GM19468 (cell line): ENCODE measurements at regions not wholly inside any gene's neighbourhood (a gene's known extent, or its start where the extent isn't known, plus 50 kb on each side); places are given as distances from the start of the nearest gene placed in this dataset.
"Not testable (repeated sequence)": the region's sequence is repeated elsewhere in the genome, so short reads cannot be mapped to it uniquely, and the experiment has no call there.

Source experiments
- ATAC-seq: cut with Tn5 transposase; IDR thresholded peaks from one replicate; pipeline ENCODE4 v1.9.1; 2021; ENCODE audit warnings: mild to moderate bottlenecking, moderate library complexity, moderate number of reproducible peaks; ENCODE audit not compliant: unreplicated experiment; ENCODE audit errors: extremely low read depth

DNA sequence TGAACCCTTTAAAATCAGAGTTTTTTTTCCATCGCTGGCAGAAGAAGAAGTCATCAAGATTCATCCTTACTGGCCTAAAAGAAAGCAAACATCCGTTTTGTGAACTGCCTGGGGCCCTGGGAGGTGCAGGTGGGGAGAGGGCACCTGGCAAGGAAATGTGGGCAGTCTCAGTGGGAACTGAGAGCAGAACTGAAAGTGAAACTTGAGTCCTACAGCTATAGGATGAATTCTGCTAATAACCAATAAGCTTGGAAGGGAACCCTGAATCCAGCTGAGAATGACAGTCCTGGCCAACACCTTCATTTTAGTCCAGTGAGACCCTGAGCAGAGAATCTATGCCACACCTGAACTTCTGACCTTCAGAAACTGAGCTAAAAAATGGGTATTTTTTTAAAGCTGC is 130.1 kb upstream of the ASCC3 start:
- ATAC-seq = peak; percentile 98

DNA sequence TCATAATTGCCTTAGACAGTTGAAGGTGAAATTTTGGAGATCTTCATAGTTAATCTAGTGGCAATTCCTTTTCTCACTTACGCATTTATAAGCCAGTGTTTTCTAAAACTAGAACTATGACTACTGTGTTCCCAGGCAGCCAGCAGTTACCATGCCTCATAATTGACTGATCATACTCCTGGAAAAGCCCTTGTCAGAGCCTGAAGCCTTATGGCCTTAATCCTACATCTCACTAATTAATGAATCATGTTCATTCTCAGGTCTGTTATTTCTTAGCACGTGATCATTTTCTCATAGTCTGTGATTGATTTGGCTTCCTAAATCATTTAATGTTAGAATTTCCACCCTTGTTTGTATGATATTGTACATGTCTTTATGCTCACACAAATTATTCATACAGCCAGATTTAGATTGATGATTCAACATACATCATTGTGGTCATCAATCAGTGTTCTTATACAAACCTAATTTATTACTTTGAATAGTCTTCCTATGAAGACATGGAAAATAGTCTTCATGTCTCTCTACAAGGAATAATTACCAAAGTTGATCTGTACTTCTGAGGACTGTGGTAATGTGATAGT is 132.6 kb upstream of the ASCC3 start:
- no peak for ATAC-seq

DNA sequence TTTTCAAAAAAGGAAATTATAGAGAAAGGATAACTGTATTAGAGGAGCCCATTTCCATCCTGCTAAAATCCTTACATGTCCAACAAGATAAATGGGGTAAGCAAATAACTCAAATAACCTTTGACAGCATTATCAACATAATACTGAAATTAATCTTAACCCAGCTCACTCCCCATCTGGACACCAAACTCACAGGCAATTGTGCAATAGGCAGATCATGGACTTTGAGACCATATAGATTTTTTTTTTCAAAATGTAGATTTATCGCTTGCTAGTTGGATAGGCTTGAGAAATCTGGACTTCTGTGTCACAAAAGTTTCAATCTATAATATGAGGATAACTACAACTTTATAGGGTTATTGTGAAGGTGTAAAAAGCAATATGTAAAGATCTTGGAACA is 134.4 kb upstream of the ASCC3 start:
- no peak for ATAC-seq

DNA sequence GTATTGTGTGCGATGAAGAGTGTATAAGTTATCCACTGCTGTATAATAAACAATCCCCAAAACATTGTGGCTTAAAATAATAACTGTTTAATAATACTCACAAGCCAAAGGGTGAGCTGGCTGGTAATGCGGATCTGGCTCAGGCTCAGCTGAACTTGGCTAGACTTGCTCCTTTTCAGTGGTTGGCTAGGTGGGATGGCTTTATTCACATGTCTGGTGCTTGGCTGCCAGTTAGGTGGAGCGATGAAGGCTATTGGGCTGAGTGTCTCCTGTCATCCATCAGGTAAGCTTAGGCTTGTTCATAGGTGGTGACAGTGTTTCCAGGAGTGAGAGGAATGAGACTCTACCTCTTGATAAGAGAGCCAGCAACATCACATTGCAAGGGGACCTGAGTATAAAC is 135.0 kb upstream of the ASCC3 start:
- ATAC-seq = no peak

DNA sequence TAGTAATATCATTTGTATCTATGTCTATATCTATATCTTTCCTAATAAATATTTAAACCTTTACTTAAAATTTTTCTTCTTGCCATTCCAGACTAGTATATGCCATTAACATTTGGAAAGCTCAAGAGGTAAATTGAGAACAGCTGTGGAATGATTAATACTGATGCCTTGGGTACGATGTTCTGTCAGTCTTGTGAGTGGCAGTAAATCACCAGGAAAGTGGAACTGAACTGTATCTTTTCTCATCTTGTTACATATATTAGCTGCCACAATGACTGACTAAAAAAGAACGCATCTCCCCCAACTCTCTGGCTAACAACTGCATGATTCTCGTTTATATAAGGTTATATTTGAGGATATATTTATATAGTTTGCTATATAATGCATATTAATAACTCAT is 137.0 kb upstream of the ASCC3 start:
- ATAC-seq = no peak

DNA sequence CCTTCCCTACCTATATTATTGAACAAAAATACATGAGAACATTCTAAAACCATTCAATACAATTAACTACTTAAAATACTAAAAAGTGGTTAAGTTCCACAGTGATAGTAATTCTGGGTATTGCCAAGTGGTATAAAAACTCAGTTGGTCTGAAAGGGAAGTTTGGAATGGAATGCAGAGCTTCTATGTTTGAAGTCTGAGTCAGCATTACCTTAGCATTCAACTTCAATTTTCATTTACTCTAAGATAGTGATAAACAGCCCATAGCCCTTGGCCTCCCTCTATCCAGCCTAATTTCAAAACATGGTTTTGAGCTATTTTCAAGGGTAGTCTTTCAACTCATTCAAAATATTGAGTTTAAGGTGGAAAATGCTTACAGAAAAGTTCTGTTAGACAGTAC is 140.4 kb upstream of the ASCC3 start:
- ATAC-seq = no peak

DNA sequence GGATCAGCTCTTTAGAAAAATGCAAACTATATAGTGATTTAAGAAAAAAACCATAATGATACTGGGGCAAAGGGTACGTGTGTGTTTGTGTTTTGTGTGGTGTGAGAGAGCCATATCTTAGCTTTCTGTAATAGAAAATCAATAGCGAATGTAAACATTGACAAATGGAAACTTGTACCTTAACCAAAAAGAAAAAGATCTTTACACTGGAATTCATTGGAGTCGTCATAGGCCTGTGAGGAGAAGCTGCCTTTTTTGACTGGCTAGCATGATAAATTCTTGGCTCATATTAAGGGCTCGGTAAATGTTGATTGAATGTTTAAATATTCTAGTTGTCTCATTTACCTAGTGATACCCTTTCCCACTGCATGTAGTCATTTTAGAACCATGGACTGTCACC is 161.8 kb upstream of the ASCC3 start:
- ATAC-seq = no peak

DNA sequence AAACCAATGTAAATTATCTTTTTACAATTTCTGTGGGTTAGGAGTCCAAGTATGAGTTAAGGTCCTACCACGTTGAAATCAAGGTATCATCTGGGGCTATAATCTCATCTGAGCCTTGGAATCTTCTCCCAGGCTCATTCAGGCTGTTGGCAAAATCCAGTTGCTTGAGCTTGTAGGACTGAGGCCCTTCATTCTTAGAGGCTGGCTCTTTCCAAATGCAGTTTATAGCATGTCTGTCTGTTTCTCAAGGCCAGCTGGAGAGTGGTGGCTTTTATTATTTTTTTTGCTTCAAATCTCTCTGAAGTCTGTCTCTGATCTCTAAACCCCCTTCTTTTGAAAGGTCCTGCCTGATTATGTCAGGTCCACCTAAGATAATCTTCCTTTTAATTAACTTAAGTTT is 177.2 kb upstream of the ASCC3 start:
- no peak for ATAC-seq

DNA sequence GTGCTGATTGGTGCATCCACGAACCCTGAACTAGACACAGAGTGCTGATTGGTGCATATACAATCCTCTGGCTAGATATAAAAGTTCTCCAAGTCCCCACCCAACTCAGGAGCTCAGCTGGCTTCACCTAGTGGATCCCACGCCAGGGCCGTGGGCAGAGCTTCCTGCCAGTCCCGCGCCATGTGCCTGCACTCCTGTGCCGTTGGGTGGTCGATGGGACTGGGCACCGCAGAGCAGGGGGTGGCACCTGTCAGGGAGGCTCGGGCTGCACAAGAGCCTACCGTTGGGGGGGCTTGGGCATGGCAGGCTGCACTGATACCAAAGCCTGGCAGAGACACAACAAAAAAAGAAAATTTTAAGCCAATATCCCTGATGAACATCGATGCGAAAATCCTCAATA is 185.4 kb upstream of the ASCC3 start:
- ATAC-seq = no peak

DNA sequence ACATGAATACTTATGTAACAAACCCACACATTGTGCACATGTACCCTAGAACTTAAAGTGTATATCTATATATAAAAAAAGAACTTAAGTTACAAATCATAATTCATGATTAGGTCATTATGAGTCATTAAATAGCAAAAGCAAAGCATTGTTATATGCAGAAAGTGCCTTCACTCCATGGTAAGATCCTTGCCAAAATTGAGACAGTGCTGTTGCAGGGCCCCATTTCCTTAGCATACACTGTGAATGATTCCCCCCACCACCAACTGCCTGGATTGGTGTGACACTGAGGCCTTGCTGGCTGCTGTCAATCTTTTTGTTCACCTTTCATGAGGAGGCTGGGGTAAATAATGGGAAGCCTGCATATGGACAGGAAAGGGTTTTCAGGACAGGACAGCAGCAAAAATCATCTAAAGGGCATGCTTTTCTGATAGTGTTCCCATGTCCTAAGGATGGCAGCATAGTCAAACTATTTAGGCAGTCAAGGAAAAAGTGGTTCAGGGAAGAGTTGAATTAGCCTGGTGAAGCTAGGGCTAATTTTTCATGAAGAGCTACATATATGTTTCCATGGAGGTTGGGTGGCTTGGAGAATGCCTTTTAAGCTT is 188.2 kb upstream of the ASCC3 start:
- no peak for ATAC-seq

DNA sequence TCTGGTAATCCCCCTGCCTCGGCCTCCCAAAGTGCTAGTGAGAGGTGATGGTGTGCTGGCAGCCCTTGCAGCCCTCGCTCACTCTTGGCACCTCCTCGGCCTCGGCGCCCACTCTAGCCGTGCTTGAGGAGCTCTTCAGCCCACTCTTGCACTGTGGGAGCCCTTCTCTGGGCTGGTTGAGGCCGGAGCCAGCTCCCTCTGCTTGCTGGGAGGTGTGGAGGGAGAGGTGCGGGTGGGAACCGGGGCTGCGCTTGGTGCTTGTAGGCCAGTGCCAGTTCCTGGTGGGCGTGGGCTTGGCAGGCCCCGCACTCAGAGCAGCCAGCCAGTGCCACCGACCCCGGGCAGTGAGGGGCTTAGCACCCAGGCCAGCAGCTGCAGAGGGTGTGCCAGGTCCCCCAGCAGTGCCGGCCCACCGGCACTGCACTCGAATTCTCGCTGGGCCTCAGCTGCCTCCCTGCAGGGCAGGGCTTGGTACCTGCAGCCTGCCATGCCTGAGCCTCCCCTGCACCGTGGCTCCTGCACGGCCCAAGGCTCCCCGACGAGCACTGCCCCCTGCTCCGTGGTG is 189.0 kb upstream of the ASCC3 start:
- ATAC-seq = no peak

DNA sequence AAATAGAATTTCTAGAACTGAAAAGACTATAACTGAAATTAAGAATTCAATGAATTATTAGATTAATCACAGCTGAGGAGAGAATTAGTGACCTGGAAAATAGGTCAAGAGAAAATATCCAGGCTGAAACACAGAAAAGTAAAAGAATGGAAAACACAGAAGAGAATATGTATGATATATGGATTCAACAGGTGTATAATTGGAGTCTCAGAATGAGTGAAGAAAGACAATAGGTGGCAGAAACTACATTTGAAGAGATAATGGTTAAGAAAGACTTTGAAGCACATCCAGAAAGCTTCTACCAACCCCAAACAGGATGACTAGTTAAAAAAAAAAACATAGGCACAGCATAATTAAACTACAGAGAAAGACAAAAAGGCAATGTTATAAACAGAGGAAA is 196.2 kb upstream of the ASCC3 start:
- no peak for ATAC-seq

DNA sequence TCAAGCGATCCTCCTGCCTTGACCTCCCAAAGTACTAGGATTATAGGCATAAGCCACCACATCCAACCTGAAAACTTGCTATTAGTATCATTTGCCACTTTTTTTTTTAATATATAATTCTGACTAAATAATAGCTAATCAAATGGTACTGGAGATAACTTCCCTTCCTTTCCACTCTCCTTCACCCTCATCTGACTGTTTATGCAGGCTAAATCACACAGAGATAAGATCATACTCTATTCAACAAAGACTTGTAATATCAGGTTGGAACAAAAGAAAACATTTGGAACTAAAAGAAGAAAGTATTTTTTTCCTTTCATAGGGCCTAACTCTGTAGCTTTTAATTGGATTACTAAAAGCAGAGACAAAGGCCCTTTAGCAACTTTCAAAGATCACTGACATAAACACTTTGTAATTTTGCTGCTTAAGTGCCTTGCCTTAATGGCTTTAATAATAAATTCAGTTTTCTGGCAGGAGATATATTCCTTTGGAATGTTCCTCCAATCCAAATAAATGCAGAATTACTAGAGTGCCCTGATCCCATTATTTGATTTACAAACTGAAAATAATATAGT is 198.7 kb upstream of the ASCC3 start:
- ATAC-seq = no peak

DNA sequence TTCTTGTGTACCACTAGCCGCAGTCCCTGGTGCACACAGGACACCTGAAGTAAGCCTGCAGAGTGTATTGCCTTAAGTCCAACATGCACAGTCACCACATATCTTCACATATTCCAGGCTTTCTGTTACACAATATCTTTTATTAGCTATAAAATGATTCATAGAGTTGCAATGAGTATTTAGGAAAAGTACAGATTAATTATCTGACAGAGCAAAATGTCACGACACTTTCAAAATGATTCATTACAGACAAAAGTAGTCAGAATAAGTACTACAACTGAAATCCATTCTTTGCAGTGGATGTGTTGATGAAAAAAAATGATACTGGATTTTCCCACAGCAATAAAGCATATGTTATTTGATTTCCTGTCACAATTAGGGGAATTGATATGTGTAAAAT is 199.5 kb upstream of the ASCC3 start:
- no peak for ATAC-seq

DNA sequence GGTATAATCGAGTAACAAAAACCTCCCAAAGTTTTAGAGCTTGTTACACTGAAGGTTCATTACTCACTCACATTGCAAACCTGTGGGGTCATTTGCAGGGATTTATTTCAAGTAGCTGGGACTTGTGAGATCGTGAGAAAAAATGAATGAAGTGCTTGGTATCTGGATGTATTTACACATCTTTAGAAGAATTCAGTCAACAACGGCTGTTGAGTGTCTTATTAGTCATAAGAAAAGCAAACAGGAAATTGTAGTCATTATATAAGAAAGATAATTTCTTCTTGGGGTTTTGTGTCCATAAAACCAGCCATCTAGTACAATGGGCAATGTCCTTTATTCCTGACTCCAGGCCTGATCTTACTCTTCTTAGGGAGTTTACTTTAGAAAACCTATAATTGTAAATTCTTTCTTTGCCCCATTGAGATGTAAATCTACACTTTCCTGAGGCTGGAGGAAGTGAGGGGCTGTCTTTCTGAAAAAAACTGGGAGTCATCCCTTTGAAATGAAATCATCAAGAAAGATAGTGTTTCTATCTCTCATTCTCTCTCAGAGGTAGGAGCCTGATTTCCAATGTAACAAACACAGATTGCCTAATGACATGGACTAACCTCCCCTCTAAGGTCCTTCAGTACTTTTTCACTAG is 202.5 kb upstream of the ASCC3 start:
- no peak for ATAC-seq

DNA sequence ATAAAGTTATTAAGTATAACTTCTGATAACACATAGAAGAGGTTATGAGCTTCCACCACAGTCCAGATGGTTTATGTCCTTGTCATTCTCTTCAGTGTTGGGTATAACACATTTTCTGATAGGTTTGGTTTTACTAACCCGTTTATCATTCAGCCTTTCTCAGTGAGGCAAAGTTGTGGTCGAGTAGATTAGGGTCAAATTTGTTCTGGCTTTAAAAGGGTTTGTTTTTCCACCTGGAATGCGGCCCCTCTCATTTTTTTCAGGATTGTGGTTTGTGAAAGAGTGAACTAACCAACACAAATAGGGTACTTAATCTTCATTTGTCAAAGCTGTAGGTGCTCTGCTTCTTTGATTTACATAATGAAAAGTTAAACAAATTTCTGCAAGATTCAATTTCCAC is 204.2 kb upstream of the ASCC3 start:
- ATAC-seq = no peak

DNA sequence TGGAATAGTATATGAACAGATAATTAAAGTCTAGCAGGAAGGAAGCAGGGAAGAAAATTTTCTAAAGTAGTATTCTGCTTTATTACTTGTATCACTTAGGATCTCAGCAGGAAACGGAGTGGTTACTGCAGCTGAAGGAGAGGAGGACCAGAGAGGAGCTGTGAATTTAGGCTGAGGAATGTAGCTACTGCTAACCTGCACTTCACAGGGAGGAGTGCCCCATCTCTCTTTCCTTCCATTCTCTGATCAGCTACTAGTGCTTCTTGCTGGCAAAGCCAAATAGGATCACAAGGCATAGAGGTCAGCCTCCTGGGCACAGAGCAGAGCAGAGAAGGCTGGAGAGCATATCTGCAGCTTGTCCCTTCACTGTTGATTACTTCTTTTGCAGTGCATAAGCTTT is 205.3 kb upstream of the ASCC3 start:
- ATAC-seq = no peak

DNA sequence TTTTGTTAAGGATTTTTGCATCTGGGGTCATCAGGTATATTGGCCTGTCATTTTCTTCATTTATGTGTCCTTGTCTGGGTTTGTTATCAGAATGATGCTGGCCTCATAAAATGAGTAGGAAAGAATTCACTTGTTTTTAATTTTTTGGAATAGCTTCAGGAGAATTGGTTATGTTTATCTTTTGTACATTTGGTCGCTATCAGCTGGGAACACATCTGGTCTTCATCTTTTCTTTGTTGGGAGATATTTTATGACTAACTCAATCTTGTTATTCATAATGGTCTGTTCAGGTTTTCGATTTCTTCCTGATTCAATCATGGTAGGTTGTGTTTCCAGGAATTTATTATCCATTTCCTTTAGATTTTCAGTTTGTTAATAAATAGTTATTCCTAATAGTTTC is 207.5 kb upstream of the ASCC3 start:
- ATAC-seq = no peak

DNA sequence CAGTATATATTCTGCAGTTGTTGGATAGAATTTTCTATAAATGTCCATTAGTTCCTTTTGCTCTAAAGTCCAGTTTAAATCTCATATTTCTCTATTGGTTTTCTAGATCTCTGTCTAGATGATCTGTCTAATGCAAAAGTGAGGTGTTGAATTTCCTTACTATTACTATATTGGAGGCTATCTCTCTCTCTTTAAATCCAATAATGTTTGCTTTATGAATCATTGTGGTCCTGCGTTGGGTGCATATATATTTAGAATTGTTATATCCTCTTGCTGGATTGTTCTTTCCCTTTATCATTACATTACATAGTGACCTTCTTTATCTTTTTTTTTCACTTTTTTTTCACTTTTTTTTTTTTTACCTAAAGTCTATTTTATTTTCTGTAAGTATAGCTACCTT is 208.5 kb upstream of the ASCC3 start:
- no peak for ATAC-seq

DNA sequence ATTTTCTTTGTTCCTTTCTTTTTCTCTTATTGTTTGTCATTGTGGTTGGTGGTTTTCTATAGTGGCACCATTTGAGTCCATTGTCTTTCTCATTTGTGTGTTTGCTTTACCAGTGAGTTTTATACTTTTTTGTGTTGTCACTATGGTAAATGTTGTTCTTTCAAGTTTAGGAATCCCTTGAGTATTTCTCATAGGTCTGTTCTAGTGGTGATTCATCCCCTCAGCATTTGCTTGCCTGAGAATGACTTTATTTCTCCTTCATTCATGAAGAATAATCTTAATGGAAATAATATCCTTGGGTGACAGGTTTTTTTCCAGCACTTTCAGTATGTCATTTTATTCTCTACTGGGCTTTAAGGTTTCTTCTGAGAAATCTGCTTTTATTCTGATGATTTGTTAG is 209.2 kb upstream of the ASCC3 start:
- ATAC-seq = no peak

DNA sequence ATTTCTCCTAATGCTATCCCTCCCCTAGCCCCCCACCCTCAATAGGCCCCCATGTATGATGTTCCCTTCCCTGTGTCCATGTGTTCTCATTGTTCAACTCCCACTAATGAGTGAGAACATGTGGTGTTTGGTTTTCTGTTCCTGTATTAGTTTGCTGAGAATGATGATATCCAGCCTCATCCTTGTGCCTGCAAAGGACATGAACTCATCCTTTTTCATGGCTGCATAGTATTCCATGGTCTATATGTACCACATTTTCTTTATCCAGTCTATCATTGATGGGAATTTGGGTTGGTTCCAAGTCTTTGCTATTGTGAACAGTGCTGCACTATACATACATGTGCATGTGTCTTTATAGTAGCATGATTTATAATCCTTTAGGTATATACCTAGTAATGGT is 217.5 kb upstream of the ASCC3 start:
- not testable (repeated sequence) for ATAC-seq
